Stimulated activated CD8-positive, alpha-beta memory T cell treated with anti-CD3 and anti-CD28 coated beads, Interleukin-15, amount 100 ng/mL, for 1 hour (primary cell): ENCODE measurements at regions not wholly inside any gene's neighbourhood (a gene's known extent, or its start where the extent isn't known, plus 50 kb on each side); places are given as distances from the start of the nearest gene placed in this dataset.

Experiments used
- DNase-seq: peaks from one replicate; pipeline ENCODE4 v3.0.0-alpha.2; 2020; ENCODE audit warnings: low read depth

GRCh38 chr1:201772178-201772577 is 56.8 kb upstream of the IPO9 start:
- DNase-seq, result no peak

- DNase-seq, result no peak
These were observed 55.2 kb upstream of the IPO9 start for GRCh38 chr1:201773764-201774163.

- DNase-seq, result no peak
These were observed 54.6 kb upstream of the IPO9 start for GRCh38 chr1:201774224-201774982.

- DNase-seq, result no peak
These were observed 54.0 kb upstream of the IPO9 start for GRCh38 chr1:201774983-201775344.

- DNase-seq, result no peak
These were observed 53.6 kb upstream of the IPO9 start for GRCh38 chr1:201775380-201775779.

GRCh38 chr1:201778279-201779065 is 50.5 kb upstream of the IPO9 start:
- no peak for DNase-seq
